Gastrocnemius medialis (tissue), 4 donors: ENCODE measurements at regions not wholly inside any gene's neighbourhood (a gene's known extent, or its start where the extent isn't known, plus 50 kb on each side); places are given as distances from the start of the nearest gene placed in this dataset.

ENCODE experiments used
- CTCF ChIP-seq, 5 experiments: fragments of 450-650 bp in 3 of 5; fragments of 200-600 bp in 2 of 5; sonication (generic) in 2 of 5; IDR thresholded peaks in 4 of 5; conservative IDR thresholded peaks in 1 of 5; 1 replicate in 4 of 5; 2 replicates in 1 of 5; pipeline ENCODE4 v1.5.1; 2016 to 2019; ENCODE audit warnings: antibody characterized with exemption in 5 of 5, mild to moderate bottlenecking in 3 of 5, moderate library complexity in 3 of 5
- POLR2A ChIP-seq, 2 donors: fragments of 450-650 bp; IDR thresholded peaks; one replicate each; pipeline ENCODE4 v1.6.1; 2017; ENCODE audit warnings: antibody characterized with exemption in 2 of 2, mild to moderate bottlenecking in 2 of 2, moderate library complexity in 2 of 2

- no peak for TF ChIP-seq POLR2A (IDR thresholded peaks at IDR 0.05)
- TF ChIP-seq CTCF (IDR thresholded peaks at IDR 0.05 in 4 of 5, conservative IDR thresholded peaks at IDR 0.05 in 1 of 5) = no peak
Measured at GRCh38 chr3:86410587-86410986, 580.4 kb downstream of the VGLL3 start.
